ENCODE measurements at regions not wholly inside any gene's neighbourhood (a gene's known extent, or its start where the extent isn't known, plus 50 kb on each side); places are given as distances from the start of the nearest gene placed in this dataset.

GRCh38 chr13:78476910-78477309, 126.4 kb downstream of the POU4F1 start:
- TF ChIP-seq CTCF (conservative IDR thresholded peaks at IDR 0.05): no peak
- Mint-ChIP-seq H3K4me3 (no peak overlapping the region), H3K36me3 (ENCODE audit: low read depth) (no peaks in the 10 kb centered on the region), H3K4me1 (no peaks in the 10 kb centered on the region), H3K27me3 (ENCODE audit: low read depth) (no peaks in the 10 kb centered on the region), H3K27ac (ENCODE audit: unreplicated experiment) (no peak overlapping the region), H3K9me3 (no peaks in the 10 kb centered on the region)
- no peak for DNase-seq (ENCODE audit: low read depth, low spot score)

- TF ChIP-seq CTCF (conservative IDR thresholded peaks at IDR 0.05): no peak
These were observed 134.7 kb downstream of the POU4F1 start for GRCh38 chr13:78468621-78469020.

GRCh38 chr13:78465250-78465649, 138.1 kb downstream of the POU4F1 start:
- Mint-ChIP-seq H3K27me3 (ENCODE audit: low read depth) (peaks cover 2% of the 10 kb centered on the region), H3K9me3 (peaks cover 3% of the 10 kb centered on the region), H3K4me3 (no peak overlapping the region), H3K27ac (ENCODE audit: unreplicated experiment) (no peak overlapping the region), H3K4me1 (no peaks in the 10 kb centered on the region), H3K36me3 (ENCODE audit: low read depth) (no peaks in the 10 kb centered on the region)
- DNase-seq (ENCODE audit: low read depth, low spot score): no peak
- TF ChIP-seq CTCF (conservative IDR thresholded peaks at IDR 0.05): no peak

More at GRCh38 chr13:78468621-78469020, 134.7 kb downstream of the POU4F1 start:
- no peaks in the 10 kb centered on the region for H3K4me1 Mint-ChIP-seq
- H3K4me3 Mint-ChIP-seq: no peak overlapping the region
- no peaks in the 10 kb centered on the region for H3K9me3 Mint-ChIP-seq
- peaks cover 2% of the 10 kb centered on the region for H3K27me3 Mint-ChIP-seq (ENCODE audit: low read depth)
- H3K27ac Mint-ChIP-seq (ENCODE audit: unreplicated experiment): no peak overlapping the region
- DNase-seq (ENCODE audit: low read depth, low spot score): no peak
- H3K36me3 Mint-ChIP-seq (ENCODE audit: low read depth): no peaks in the 10 kb centered on the region

GRCh38 chr13:78460176-78460575, 143.2 kb downstream of the POU4F1 start:
- DNase-seq (ENCODE audit: low read depth, low spot score): no peak
- TF ChIP-seq CTCF (conservative IDR thresholded peaks at IDR 0.05): no peak

GRCh38 chr13:78443839-78444238, 159.5 kb downstream of the POU4F1 start:
- no peaks in the 10 kb centered on the region for H3K27me3 Mint-ChIP-seq (ENCODE audit: low read depth)
- no peak overlapping the region for H3K4me3 Mint-ChIP-seq
- H3K9me3 Mint-ChIP-seq: no peaks in the 10 kb centered on the region
- no peak for TF ChIP-seq CTCF (conservative IDR thresholded peaks at IDR 0.05)
- DNase-seq (ENCODE audit: low read depth, low spot score): no peak
- no peak overlapping the region for H3K27ac Mint-ChIP-seq (ENCODE audit: unreplicated experiment)
- no peaks in the 10 kb centered on the region for H3K4me1 Mint-ChIP-seq
- H3K36me3 Mint-ChIP-seq (ENCODE audit: low read depth): no peaks in the 10 kb centered on the region

More at GRCh38 chr13:78460176-78460575, 143.2 kb downstream of the POU4F1 start:
- H3K27ac Mint-ChIP-seq (ENCODE audit: unreplicated experiment): no peak overlapping the region
- no peak overlapping the region for H3K4me3 Mint-ChIP-seq
- no peaks in the 10 kb centered on the region for H3K27me3 Mint-ChIP-seq (ENCODE audit: low read depth)
- no peaks in the 10 kb centered on the region for H3K36me3 Mint-ChIP-seq (ENCODE audit: low read depth)
- H3K9me3 Mint-ChIP-seq: peaks cover 5% of the 10 kb centered on the region
- no peaks in the 10 kb centered on the region for H3K4me1 Mint-ChIP-seq

- Mint-ChIP-seq H3K4me3 (no peak overlapping the region), H3K4me1 (peaks cover 5% of the 10 kb centered on the region), H3K27me3 (ENCODE audit: low read depth) (no peaks in the 10 kb centered on the region), H3K27ac (ENCODE audit: unreplicated experiment) (no peak overlapping the region), H3K9me3 (no peaks in the 10 kb centered on the region), H3K36me3 (ENCODE audit: low read depth) (no peaks in the 10 kb centered on the region)
- DNase-seq (ENCODE audit: low read depth, low spot score): no peak
- TF ChIP-seq CTCF (conservative IDR thresholded peaks at IDR 0.05): no peak
These were observed 165.6 kb downstream of the POU4F1 start for GRCh38 chr13:78437781-78438180.

Data from neural crest cell (in vitro differentiated cells).